DND-41 (cell line): ENCODE measurements at regions not wholly inside any gene's neighbourhood (a gene's known extent, or its start where the extent isn't known, plus 50 kb on each side); places are given as distances from the start of the nearest gene placed in this dataset.
"Not testable (repeated sequence)": the region's sequence is repeated elsewhere in the genome, so short reads cannot be mapped to it uniquely, and the experiment has no call there.

Source experiments
- CTCF ChIP-seq: IDR thresholded peaks from 2 replicates; pipeline ENCODE4 v1.5.1; 2012; ENCODE audit warnings: borderline replicate concordance, low read length, moderate library complexity, mild to moderate bottlenecking; ENCODE audit not compliant: poor library complexity, severe bottlenecking; ENCODE audit errors: extremely low read depth
- EZH2 ChIP-seq: IDR thresholded peaks from 3 replicates; pipeline ENCODE4 v1.6.1; 2012; ENCODE audit warnings: borderline replicate concordance, low read depth, mild to moderate bottlenecking, moderate library complexity, low read length, inconsistent platforms; ENCODE audit not compliant: severe bottlenecking

DNA sequence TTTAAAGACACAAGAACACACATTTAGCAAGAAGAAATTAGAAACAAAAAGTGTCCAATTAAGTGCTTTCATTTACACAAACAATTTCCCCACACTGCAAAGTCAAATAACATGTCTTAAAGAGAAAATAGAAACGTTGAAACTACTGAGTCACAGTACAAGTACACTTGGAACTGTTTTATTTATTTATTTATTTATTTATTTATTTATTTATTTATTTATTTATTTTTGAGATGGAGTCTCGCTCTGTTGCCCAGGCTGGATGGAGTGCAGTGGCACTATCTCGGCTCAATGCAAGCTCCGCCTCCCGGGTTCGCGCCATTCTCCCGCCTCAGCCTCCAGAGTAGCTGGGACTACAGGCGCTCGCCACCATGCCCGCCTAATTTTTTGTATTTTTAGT is 363.9 kb downstream of the MRPS30 start:
- TF ChIP-seq CTCF, EZH2: not testable (repeated sequence)
